ENCODE measurements at regions not wholly inside any gene's neighbourhood (a gene's known extent, or its start where the extent isn't known, plus 50 kb on each side); places are given as distances from the start of the nearest gene placed in this dataset.

GRCh38 chr18:51622702-51623101 is 425.2 kb upstream of the MEX3C start:
- H3K9me3 ChIP-seq (ENCODE audit: control insufficient read depth, insufficient read depth, low read length): no peaks in the 10 kb centered on the region
- H4K20me1 ChIP-seq (ENCODE audit: control insufficient read depth, insufficient read depth, low read depth, low read length): no peaks in the 10 kb centered on the region
- no peaks in the 10 kb centered on the region for H3F3A ChIP-seq (ENCODE audit: control insufficient read depth, insufficient read depth)
- H3K4me2 ChIP-seq (ENCODE audit: low read length): no peak overlapping the region
- H3K79me2 ChIP-seq (ENCODE audit: control insufficient read depth, low read length): no peaks in the 10 kb centered on the region
- H3K4me3 ChIP-seq (ENCODE audit: low read length): no peak overlapping the region
- TF ChIP-seq, protein P1, sequence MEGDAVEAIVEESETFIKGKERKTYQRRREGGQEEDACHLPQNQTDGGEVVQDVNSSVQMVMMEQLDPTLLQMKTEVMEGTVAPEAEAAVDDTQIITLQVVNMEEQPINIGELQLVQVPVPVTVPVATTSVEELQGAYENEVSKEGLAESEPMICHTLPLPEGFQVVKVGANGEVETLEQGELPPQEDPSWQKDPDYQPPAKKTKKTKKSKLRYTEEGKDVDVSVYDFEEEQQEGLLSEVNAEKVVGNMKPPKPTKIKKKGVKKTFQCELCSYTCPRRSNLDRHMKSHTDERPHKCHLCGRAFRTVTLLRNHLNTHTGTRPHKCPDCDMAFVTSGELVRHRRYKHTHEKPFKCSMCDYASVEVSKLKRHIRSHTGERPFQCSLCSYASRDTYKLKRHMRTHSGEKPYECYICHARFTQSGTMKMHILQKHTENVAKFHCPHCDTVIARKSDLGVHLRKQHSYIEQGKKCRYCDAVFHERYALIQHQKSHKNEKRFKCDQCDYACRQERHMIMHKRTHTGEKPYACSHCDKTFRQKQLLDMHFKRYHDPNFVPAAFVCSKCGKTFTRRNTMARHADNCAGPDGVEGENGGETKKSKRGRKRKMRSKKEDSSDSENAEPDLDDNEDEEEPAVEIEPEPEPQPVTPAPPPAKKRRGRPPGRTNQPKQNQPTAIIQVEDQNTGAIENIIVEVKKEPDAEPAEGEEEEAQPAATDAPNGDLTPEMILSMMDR (IDR thresholded peaks at IDR 0.05; ENCODE audit: low read depth, low read length, poor library complexity, severe bottlenecking): no peak
- no peak for TF ChIP-seq EZH2phosphoT487 (IDR thresholded peaks at IDR 0.05; ENCODE audit: borderline replicate concordance, low read length)
- no peak overlapping the region for H3K27ac ChIP-seq (ENCODE audit: low read depth, low read length)
- no peaks in the 10 kb centered on the region for H3K9me2 ChIP-seq (replicated peaks; ENCODE audit: control insufficient read depth, low read length)
- H3K27me3 ChIP-seq (ENCODE audit: control insufficient read depth, low read length): 0 out of 2 replicates have a peak, but pooled peaks cover 3% of the 10 kb centered on the region
- no peaks in the 10 kb centered on the region for H3K36me3 ChIP-seq (ENCODE audit: control insufficient read depth, low read length)
- no peaks in the 10 kb centered on the region for H3K4me1 ChIP-seq (ENCODE audit: control insufficient read depth, low read length)

- Histone ChIP-seq H3K4me1 (ENCODE audit: control insufficient read depth, low read length) (no peaks in the 10 kb centered on the region), H3F3A (ENCODE audit: control insufficient read depth, insufficient read depth) (no peaks in the 10 kb centered on the region)
Observed at GRCh38 chr18:51623653-51624052, 426.2 kb upstream of the MEX3C start.

GRCh38 chr18:51630706-51631105 is 433.2 kb upstream of the MEX3C start:
- no peaks in the 10 kb centered on the region for H3K27me3 ChIP-seq (ENCODE audit: control insufficient read depth, low read length)
- H3F3A ChIP-seq (ENCODE audit: control insufficient read depth, insufficient read depth): no peaks in the 10 kb centered on the region
- no peak overlapping the region for H3K4me3 ChIP-seq (ENCODE audit: low read length)
- TF ChIP-seq, protein P1 (IDR thresholded peaks at IDR 0.05; ENCODE audit: low read depth, low read length, poor library complexity, severe bottlenecking): no peak
- no peak for TF ChIP-seq EZH2phosphoT487 (IDR thresholded peaks at IDR 0.05; ENCODE audit: borderline replicate concordance, low read length)
- H3K4me1 ChIP-seq (ENCODE audit: control insufficient read depth, low read length): no peaks in the 10 kb centered on the region
- no peak overlapping the region for H3K4me2 ChIP-seq (ENCODE audit: low read length)
- 0 out of 2 replicates have a peak, but pooled peaks cover 2% of the 10 kb centered on the region for H3K9me3 ChIP-seq (ENCODE audit: control insufficient read depth, insufficient read depth, low read length)
- no peaks in the 10 kb centered on the region for H4K20me1 ChIP-seq (ENCODE audit: control insufficient read depth, insufficient read depth, low read depth, low read length)
- no peaks in the 10 kb centered on the region for H3K79me2 ChIP-seq (ENCODE audit: control insufficient read depth, low read length)
- H3K36me3 ChIP-seq (ENCODE audit: control insufficient read depth, low read length): no peaks in the 10 kb centered on the region
- H3K27ac ChIP-seq (ENCODE audit: low read depth, low read length): no peak overlapping the region
- H3K9me2 ChIP-seq (replicated peaks; ENCODE audit: control insufficient read depth, low read length): no peaks in the 10 kb centered on the region

More at GRCh38 chr18:51623653-51624052, 426.2 kb upstream of the MEX3C start:
- no peak overlapping the region for H3K4me2 ChIP-seq (ENCODE audit: low read length)
- H4K20me1 ChIP-seq (ENCODE audit: control insufficient read depth, insufficient read depth, low read depth, low read length): no peaks in the 10 kb centered on the region
- TF ChIP-seq EZH2phosphoT487 (IDR thresholded peaks at IDR 0.05; ENCODE audit: borderline replicate concordance, low read length): no peak
- TF ChIP-seq, protein P1 (IDR thresholded peaks at IDR 0.05; ENCODE audit: low read depth, low read length, poor library complexity, severe bottlenecking): no peak
- H3K4me3 ChIP-seq (ENCODE audit: low read length): no peak overlapping the region
- H3K9me3 ChIP-seq (ENCODE audit: control insufficient read depth, insufficient read depth, low read length): no peaks in the 10 kb centered on the region
- H3K36me3 ChIP-seq (ENCODE audit: control insufficient read depth, low read length): no peaks in the 10 kb centered on the region
- no peaks in the 10 kb centered on the region for H3K9me2 ChIP-seq (replicated peaks; ENCODE audit: control insufficient read depth, low read length)
- H3K27ac ChIP-seq (ENCODE audit: low read depth, low read length): no peak overlapping the region
- 0 out of 2 replicates have a peak, but pooled peaks cover 3% of the 10 kb centered on the region for H3K27me3 ChIP-seq (ENCODE audit: control insufficient read depth, low read length)
- no peaks in the 10 kb centered on the region for H3K79me2 ChIP-seq (ENCODE audit: control insufficient read depth, low read length)

All from DOHH2 (cell line).